OCI-LY3 (cell line): ENCODE measurements at regions not wholly inside any gene's neighbourhood (a gene's known extent, or its start where the extent isn't known, plus 50 kb on each side); places are given as distances from the start of the nearest gene placed in this dataset.

Experiments
- CTCF ChIP-seq: fragments of 200-600, 300-600 bp; sonication (generic); IDR thresholded peaks from 2 replicates; pipeline ENCODE4 v1.5.1; 2014; ENCODE audit warnings: antibody characterized with exemption, low read length, low read depth
- EZH2phosphoT487 ChIP-seq: fragments of 200-600 bp; shearing (Covaris generic); IDR thresholded peaks from 2 replicates; pipeline ENCODE4 v1.6.1; 2018; ENCODE audit warnings: antibody characterized with exemption, mixed run types, low read depth

GRCh38 chr5:110304176-110304575 is 422.3 kb downstream of the TMEM232 start:
- TF ChIP-seq CTCF (no peak), EZH2phosphoT487 (no peak)
